T1000 (cell line): ENCODE measurements at regions not wholly inside any gene's neighbourhood (a gene's known extent, or its start where the extent isn't known, plus 50 kb on each side); places are given as distances from the start of the nearest gene placed in this dataset.

Experiments used
- DNase-seq: peaks from one replicate; lab custom pipeline; 2025; ENCODE audit warnings: mixed read lengths; lab: John Stamatoyannopoulos, UW

DNA sequence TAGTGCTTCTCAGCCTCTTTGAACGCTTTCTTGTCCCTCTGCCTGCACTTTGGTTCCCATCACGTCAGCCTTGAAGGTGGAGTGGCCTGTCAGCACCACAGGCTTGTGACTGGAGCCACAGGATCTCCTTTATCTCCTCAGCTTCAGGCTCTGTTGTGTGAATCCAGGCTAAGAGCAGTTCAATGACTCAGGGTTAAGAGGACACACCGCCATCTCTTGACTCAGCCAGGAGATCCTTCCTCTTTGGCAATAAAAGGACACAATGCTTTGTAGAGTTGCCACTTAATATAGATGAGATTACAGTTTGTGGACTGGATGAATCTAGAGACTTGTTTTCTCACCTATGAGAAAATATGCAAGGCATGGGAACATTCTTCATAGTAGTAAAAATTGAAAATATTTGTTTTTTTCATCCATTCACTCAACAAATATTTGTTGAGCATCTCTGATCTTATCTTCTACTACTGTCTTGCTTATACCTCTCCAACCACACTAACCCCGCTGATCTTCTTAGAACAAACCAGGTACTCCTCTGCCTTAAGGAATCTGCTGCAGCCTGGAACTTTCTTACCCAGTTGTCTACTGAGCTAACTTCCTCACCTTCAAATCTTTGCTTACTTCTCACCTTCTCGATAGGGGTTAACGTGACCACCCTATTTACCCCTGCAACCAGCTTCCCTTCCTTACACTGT, 62.3 kb downstream of the UCHL1 start:
- DNase-seq: peak; percentile 30

DNA sequence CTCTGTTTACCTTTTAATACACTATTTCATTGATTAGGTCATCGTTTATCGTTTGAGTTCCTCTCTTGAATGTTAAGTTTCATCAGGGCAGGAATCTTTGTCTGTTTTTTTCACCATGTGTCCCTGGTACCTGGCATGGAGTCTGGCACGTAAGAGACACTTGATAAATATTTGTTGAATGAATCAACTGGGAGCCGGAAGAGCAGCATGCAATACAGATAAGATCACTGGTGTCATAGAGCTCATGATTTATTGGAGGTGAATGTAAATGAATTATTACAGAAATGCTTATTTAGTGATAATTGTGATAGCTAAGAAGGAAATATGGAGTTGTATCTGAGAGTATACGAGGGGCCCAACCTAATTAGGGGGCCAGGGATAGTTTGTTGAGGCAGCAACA, 62.8 kb downstream of the UCHL1 start:
- peak; percentile 29 for DNase-seq

DNA sequence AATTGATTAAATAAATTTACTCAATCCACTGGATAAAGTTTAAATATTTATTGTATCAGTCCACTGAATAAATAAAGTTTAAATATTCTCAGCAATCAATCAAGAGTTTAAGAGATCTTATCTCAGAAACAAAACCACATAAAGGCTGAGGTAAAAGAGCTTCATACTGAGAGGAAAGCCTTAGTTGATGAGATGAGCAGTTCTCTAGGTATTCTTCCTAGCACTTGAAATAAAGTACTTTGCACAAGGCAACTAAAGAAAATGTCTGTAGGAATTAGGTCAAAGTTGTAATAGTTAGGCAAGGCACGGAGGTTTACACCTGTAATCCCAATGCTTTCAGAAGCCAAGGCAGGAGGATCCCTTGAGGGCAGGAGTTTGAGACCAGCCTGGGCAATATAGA, 63.5 kb downstream of the UCHL1 start:
- no peak for DNase-seq

DNA sequence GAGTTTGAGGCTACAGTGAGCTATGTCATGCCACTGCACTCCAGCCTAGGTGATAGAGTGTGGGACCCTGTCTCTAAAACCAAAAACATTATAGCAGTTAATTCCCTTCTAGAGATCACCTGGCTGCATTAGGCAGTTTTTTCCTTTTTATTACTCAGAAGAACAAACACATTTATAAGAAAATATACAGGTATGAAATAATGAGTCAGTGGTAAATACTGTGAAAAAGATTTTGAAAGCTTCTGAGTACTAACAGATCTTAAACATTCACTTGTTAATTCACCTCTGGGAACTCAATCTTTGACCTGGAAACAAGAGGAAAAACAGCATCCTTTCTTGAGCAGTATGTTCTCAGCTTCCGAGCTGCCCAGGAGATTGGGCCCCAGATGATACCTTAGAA, 64.1 kb downstream of the UCHL1 start:
- DNase-seq: no peak

DNA sequence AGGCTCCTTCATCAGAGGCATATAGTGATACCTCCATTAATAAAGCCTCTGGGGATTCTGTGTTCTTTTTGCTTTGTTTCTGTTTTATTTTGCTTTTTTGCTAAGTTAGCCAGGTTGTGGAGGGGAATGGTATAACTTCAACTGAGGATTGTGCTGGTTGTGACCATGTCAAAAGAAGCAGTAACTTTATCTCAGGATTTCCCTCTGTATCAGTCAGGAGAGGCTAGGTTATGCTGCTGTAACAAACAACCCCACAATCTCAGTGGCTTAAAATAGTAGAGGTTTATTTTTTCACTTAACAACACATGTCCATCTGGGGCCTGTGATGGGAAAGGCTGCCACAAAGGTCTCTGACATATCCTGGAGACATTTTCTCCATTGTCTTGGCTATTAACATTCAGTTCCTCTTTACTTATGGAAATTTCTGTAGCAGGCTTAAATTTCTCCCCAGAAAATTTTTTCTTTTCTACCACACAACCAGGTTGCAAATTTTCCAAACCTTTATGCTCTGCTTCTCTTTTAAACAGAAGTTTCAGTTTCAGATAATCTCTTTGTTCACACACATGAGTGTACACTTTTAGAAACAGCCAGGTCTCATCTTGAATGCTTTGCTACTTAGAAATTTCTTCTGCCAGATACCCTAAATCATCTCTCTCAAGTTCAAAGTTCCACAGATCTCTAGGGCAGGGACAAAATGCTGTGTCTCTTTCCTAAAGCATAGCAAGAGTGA, 64.7 kb downstream of the UCHL1 start:
- no peak for DNase-seq

DNA sequence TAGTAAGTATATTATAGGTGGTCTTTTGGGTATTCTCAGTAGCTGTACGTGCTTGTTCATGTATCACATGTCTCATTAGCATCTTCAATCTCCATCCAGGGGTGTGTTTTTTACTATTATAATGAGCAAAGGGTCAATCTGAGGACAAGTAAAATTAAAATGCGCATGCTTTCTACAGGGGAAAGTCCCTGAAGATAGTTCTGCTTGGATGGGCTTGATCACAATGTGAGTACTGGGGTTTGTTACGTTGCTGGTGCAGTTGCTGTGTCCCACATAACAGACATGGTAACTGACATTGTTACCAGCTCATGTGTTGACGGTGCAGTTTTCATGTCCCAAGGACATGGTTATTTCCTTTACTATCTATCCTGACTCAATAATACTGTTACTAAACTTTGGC, 65.9 kb downstream of the UCHL1 start:
- no peak for DNase-seq

DNA sequence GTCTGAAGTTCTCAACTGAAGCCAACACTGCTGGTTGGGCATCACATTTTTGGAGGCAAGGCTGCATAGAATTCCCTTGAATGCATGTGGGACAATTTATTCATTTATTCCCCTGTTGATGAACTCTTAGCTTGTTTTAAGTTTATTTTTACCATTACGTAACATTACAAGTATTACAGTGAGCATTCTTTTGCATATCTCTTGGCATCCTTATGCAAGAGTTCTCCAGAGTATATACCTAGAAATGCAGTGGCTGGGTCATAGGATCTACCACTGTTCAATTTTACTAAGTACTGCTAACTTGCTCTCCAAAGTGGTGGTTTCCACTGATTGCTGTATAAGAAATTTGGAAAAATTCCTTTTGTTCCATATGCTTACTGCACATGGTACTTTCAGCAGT, 66.5 kb downstream of the UCHL1 start:
- no peak for DNase-seq

DNA sequence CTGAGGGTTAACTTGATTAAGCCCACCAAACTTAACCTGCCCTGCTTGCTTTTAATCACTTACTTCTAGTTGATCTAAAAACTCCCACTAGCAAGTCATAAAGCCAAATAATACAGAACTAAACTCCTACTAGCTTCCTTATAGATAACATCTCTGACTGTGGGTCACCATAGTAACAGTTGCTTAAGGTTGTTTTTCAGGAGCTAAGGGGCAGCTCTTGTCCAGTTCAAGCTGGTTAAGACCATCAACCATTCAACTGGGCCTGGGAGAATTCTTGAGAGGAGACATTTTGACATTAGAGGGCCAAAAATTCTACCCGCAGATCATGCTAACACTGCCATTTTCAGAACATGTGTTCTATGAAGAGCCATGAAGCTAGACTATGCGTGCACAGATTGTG, 67.0 kb downstream of the UCHL1 start:
- no peak for DNase-seq

DNA sequence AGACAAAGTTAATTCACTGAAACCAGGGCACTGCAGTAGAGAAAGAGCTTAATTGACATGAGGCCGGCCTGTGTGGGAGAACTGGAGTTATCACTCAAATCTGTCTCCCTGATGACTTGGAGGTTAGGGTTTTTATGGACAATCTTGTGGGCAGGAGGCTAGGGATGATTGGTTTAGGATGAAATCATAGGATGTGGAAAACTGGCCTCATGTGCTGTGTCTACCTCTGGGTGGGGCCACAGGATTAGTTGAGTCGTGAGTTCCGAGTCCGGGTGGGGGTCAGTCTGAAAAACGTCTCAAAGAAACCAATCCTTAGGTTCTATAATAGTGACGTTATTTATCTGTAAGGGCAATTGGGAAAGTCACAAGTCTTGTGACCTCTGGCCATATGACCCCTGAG, 68.1 kb downstream of the UCHL1 start:
- peak; percentile 11 for DNase-seq

DNA sequence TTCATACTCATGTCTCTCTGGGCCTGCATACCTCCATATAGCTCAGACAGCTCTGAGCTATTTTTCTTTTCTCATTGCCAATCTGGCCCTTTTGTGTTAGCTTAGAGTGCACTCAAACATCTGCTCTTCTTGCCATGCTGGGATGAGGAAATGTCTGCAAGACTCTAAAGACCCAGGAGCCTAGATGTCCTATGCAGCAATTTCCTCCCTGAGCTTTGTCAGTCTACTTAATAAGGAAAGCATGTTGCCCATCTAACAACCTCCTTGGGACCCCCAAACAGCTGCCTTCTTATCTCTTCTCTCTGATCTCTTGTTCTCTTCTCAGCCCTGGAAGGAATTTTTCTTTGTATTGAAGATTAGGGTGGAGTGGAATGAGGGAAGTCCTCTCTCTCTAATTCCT, 69.2 kb downstream of the UCHL1 start:
- no peak for DNase-seq

DNA sequence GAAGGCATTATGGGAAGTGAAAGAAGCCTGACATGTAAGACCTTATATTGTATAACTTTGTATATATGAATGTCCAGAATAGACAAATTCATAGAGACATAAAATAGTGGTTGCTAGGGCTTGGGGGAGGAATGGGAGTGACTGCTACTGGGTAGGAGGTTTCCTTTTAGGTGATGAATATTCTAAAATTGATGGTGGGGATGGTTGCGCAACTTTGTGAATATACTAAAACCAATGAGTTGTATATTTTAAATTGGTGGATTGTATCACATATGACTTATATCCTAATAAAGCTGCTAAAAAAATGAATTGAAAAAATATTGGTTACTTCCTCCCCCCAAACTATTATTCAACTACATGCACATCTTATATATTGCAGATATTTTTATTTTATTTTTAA, 70.0 kb downstream of the UCHL1 start:
- no peak for DNase-seq

DNA sequence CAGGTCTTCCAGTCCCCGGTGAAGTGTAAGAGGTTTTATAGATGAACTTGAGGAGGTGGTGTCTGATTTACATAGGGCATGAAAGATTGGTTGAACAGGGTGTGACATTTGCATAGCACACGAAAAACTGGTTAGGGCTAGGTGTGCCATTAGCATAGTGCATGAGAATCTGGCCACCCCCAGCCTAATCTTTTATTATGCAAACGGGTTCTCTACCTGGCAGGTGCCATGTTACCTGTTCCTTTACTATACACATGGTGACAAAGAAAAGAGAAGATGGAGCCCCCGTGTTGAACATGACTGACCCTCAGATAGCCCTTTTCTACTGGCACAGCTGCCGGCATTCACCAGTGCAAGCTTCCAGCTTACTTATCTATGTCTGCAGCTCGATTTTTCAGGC, 71.0 kb downstream of the UCHL1 start:
- DNase-seq: no peak

DNA sequence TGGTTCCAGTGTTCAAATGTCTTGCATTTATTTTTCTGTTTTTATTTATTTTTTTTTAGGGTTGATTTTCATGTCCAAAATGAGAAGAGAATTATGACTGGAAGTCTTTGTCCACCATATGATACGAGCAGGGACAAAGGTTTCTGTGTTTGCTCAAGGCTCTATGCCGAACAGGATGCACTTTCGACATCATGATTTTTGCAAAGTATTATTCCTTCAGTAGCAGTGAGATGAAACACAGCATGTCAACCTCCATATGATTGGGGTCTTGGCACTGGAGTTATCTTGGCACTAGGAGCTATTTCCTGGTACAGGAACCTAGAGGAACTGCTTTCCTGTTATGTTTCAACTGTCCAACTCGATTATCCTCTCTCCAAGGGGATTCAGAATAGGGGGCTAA, 72.6 kb downstream of the UCHL1 start:
- DNase-seq: no peak

DNA sequence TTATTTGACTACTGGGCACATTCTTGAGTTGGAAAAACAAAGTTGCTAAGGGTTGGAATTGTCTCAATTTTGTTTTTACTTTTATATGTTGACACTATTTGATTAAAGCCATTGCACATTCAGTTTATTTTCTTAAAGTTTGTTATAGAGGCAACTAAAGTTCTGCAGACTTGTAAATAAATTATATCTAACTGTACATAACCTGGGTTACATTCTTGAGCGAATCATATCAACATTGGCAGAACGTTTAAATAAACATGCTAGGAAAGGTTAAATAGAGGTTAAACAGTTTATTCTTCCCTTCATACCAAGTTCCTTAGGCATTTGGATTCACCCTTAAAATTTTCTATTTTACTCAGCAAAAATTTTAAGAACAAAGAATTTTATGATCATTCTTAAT, 74.5 kb downstream of the UCHL1 start:
- DNase-seq: no peak

DNA sequence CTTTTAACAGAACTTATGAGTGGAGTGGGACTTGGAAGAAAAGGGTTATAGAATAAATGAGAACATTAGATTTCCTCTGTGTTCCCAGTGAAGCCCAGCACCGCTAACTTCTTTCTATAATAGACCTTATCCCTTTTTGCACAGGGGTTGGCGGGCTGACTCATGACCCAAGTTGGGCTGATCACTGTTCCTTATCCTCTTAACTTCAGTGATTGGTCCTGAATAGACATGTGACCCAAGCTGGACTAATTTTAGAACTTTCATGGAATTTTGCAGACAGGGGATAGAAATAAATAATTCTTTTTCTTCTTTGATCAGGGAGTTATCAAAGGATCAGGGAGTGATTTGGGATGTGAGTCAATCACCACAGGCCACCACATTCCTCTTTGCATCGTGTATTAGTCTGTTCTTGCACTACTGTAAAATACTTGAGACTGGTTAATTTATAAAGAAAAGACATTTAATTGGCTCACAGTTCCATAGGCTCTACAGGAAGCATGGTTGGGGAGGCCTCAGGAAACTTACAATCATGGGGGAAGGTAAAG, 75.9 kb downstream of the UCHL1 start:
- no peak for DNase-seq

DNA sequence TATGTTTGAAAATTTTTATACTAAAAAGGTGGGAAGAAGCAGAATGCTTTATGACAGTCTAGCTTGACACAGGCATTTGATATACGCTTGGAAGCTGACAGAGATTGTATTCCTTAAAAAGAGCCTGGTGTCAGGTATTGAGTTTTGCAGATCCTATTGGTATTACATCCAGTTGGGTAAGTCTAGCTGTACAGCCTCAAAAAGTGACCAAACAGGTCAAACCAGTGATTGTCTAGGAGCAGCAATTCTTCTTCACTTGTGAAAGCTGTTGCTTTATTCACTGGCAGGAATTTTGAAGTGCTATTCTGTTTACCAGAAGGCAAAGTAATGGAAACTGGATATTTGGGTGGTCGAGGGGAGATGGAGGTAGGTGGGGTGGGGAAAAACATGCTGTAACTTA, 77.5 kb downstream of the UCHL1 start:
- no peak for DNase-seq

DNA sequence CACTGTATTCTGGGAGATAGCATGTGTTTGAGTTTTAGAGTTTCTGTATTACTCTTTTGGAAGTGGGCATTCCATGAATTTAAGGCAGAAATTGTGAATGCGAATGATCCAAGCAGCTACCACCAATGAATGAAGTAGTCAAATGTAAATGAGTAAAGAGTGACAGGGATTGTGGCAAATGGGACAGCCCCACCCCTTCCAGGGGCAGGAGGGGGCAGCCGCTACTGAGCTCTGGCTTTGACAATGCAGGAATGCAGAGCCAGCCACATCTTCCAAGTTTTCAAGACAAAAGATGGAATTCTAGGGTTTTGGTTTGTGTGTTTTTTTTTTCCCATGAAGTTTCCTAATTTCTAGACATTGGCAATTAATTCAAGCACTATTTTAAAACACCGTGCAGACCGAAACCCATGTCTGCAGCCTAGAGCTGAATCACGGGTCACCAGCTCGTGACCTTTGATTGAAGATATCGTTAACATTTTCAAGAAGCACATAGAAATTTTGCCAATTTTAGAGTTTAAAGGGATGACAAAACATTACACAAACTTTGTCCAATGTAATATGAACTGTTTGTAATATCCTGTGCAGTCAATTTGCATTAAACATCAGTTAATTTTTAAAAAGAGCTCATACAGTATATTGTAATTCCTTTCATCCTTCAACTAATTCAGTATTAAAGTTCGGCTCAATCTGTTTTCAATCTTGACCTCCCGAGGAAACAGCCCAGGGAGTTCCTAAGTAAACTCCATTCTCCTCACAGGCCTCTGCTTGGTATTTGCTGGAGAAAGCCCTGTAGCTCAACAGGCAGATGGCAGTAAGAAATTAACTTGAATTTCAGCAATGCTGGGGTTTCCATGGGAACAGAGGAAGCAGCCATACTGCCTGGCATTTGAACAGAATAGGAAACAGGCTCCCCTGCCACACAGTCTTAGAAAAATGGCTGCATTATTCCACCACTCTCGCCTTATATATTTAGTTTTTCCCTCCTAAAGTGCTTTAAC, 83.4 kb downstream of the UCHL1 start:
- DNase-seq: peak; percentile 34

DNA sequence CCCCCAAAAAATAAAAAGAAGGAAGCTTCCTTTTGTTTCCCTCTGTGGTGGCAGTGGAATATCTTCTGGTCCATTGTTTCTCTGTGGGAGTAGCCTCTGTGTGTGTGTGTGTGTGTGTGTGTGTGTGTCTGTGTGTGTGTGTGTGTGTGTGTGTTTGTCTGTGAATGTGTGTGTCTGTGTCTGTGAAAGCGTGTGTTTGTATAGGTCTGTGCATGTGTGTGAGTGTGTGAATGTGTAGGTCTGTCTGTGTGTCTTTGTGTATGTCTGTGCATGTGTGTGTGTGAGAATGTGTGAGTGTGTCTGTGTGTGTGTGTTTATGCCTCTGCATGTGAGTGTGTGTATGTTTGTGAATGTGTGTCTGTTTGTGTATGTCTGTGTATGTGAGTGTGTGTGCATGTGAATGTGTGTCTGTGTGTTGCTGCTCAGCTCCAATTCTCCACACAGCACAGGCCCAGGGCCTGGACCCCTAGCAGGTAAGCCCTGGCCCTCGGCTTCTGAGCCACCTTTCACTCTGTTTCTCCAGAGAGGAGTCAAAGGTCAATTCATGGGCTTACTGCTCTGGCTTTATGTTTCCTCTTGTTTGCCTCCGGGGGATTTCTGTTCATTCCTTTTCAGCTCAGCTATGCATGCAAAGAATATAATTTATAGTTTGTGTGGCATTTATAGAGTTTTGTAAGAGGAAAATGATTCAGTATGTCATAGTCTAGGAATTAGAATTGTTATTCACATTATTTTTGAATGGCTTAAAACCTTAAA, 89.8 kb downstream of the UCHL1 start:
- DNase-seq: peak; percentile 49

DNA sequence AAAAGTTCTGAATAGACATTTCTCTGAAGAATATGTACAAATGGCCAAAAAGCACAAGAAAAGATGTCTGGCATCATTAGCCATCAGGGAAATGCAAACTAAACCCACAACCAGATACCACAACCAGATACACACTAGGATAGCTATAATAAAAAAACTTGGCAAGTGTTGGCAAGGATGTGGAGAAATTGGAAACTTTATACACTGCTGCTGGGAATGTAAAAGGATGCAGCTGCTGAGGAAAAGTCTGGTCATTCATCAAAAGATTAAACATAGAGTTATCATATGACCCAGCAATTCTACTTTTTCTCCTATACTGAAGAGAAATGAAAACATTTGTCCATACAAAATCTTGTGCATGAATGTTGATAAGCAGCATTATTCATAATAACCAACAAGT, 92.3 kb downstream of the UCHL1 start:
- no peak for DNase-seq

DNA sequence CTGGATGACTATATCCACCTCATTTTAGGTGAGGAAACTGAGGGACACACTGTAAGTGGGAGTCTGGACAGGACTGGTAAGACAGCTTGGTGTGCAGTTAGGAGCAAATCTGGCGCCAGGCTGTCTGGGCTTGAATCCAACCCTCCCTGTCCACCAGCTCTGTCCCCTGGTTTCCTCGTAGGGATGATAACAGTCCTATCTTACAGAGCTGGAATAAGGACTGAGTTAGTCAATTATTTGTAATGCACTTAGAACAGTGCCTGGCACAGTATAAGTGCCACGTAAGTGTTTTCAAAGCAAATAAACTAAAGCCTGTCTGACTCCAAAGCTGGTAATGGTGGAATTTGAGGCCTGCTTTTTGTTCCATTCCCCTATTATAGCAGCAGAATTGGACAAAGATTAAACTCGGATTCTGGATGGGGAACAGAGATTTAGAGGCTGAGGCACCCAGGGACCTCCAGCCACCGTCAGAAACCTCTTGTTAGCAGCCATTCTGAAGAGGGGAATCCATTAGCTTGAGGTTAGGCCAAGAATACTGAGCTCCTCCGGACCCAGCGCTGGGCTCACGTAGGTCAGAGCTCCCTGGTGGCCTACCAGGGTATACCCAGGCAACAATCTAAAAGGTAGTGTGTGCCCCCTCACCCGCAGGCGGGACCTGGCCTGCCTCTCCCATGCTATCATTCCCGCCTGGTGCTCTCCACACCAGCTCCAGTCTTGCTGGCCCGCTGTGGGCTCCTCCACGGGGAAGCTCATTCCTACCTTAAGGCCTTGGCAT, 102.1 kb downstream of the UCHL1 start:
- no peak for DNase-seq

DNA sequence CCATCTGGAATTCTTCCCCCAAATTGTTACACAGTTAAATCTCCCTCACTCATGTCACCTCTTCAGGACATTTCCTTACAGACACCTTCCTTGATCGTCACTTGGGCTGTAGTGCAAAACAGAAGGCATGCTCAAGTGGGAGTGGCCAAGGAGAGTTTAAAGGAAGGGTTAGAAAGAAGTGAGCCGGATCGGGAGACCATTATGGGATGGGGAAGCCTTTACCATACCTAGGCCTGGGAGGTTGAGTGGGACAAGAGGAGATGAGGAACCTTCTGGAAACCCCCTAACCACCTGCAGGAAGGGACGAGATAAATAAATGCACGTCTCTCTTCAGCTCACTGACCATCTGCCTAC, 102.7 kb downstream of the UCHL1 start:
- no peak for DNase-seq
